ENCODE measurements at regions not wholly inside any gene's neighbourhood (a gene's known extent, or its start where the extent isn't known, plus 50 kb on each side); places are given as distances from the start of the nearest gene placed in this dataset.

GRCh38 chr4:20381005-20381404 is 129.3 kb downstream of the SLIT2 start:
- H3K36me3 Mint-ChIP-seq, result no peaks in the 10 kb centered on the region
- ATAC-seq (no peak), DNase-seq (no peak)
- no peaks in the 10 kb centered on the region for H3K27me3 ChIP-seq (ENCODE audit: control insufficient read depth in 2 of 2, insufficient read depth in 2 of 2, low read length in 2 of 2)
- H3K27ac ChIP-seq (ENCODE audit: low read depth, low read length), result no peak overlapping the region
- H3K9me3 Mint-ChIP-seq, result peaks cover 0 to 4% (median 0%) of the 10 kb centered on the region in 11 donors
- no peaks in the 10 kb centered on the region for H3K36me3 ChIP-seq (ENCODE audit: control insufficient read depth in 2 of 3, insufficient read depth in 3 of 3, low read length in 3 of 3)
- CTCF ChIA-PET, result no interaction called here
- no peak overlapping the region for H3K4me3 Mint-ChIP-seq
- no peaks in the 10 kb centered on the region for H3K4me1 Mint-ChIP-seq
- no peak overlapping the region for H3K27ac Mint-ChIP-seq
- no peak overlapping the region for H3K4me3 ChIP-seq (ENCODE audit: low read length)
- no peaks in the 10 kb centered on the region for H3K9me3 ChIP-seq (ENCODE audit: control insufficient read depth in 2 of 3, low read length in 3 of 3)
- intact Hi-C loops (cut with micrococcal nuclease), result no loop called here
- H3K27me3 Mint-ChIP-seq, result peaks cover 0 to 13% (median 5%) of the 10 kb centered on the region in 5 donors
- POLR2A ChIA-PET, result no interaction called here
- no peaks in the 10 kb centered on the region for H3K4me1 ChIP-seq (ENCODE audit: control insufficient read depth in 2 of 2, insufficient read depth in 2 of 2, low read length in 2 of 2)

GRCh38 chr4:20383283-20383682 is 131.6 kb downstream of the SLIT2 start:
- H3K9me3 Mint-ChIP-seq, result peaks cover 0 to 4% (median 0%) of the 10 kb centered on the region in 11 donors
- H3K36me3 ChIP-seq (ENCODE audit: control insufficient read depth in 2 of 3, insufficient read depth in 3 of 3, low read length in 3 of 3), result no peaks in the 10 kb centered on the region
- no peaks in the 10 kb centered on the region for H3K4me1 Mint-ChIP-seq
- H3K27ac ChIP-seq (ENCODE audit: low read depth, low read length), result no peak overlapping the region
- H3K36me3 Mint-ChIP-seq, result no peaks in the 10 kb centered on the region
- no peaks in the 10 kb centered on the region for H3K4me1 ChIP-seq (ENCODE audit: control insufficient read depth in 2 of 2, insufficient read depth in 2 of 2, low read length in 2 of 2)
- no peak overlapping the region for H3K4me3 Mint-ChIP-seq
- peaks cover 0 to 17% (median 5%) of the 10 kb centered on the region in 5 donors for H3K27me3 Mint-ChIP-seq
- H3K4me3 ChIP-seq (ENCODE audit: low read length), result no peak overlapping the region
- DNase-seq (no peak), ATAC-seq (no peak)
- ChIA-PET POLR2A (no interaction called here), CTCF (no interaction called here)
- H3K27ac Mint-ChIP-seq, result no peak overlapping the region
- intact Hi-C loops (cut with micrococcal nuclease), result no loop called here
- no peaks in the 10 kb centered on the region for H3K9me3 ChIP-seq (ENCODE audit: control insufficient read depth in 2 of 3, low read length in 3 of 3)
- no peaks in the 10 kb centered on the region for H3K27me3 ChIP-seq (ENCODE audit: control insufficient read depth in 2 of 2, insufficient read depth in 2 of 2, low read length in 2 of 2)

DNA sequence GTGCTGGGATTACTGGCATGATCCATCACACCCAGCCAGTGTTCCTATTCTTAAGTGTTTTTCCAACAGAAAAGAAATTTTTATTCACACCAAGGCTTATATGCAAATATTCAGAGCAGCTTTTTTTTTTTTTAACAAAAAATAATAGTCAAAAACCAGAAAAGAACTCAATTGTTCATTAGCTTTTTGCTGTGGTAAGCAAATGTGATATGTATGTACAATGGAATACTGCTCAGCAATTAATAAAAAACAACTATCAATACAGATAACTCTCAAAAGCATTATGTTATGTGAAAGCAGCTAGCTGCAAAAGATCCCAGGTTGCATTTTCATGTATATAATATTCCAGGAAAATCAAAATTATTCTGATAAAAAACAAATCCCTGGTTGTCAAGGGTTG is 132.3 kb downstream of the SLIT2 start:
- ChIA-PET CTCF (no interaction called here), POLR2A (no interaction called here)
- Mint-ChIP-seq H3K4me3 (no peak overlapping the region), H3K36me3 (no peaks in the 10 kb centered on the region), H3K4me1 (no peaks in the 10 kb centered on the region), H3K9me3 (peaks cover 0 to 4% (median 0%) of the 10 kb centered on the region in 11 donors), H3K27me3 (peaks cover 0 to 18% (median 5%) of the 10 kb centered on the region in 5 donors), H3K27ac (no peak overlapping the region)
- DNase-seq, result no peak
- Histone ChIP-seq H3K9me3 (ENCODE audit: control insufficient read depth in 2 of 3, low read length in 3 of 3) (no peaks in the 10 kb centered on the region), H3K4me3 (ENCODE audit: low read length) (no peak overlapping the region), H3K36me3 (ENCODE audit: control insufficient read depth in 2 of 3, insufficient read depth in 3 of 3, low read length in 3 of 3) (no peaks in the 10 kb centered on the region), H3K27me3 (ENCODE audit: control insufficient read depth in 2 of 2, insufficient read depth in 2 of 2, low read length in 2 of 2) (no peaks in the 10 kb centered on the region), H3K4me1 (ENCODE audit: control insufficient read depth in 2 of 2, insufficient read depth in 2 of 2, low read length in 2 of 2) (no peaks in the 10 kb centered on the region), H3K27ac (ENCODE audit: low read depth, low read length) (no peak overlapping the region)
- ATAC-seq, result no peak
- intact Hi-C loops (cut with micrococcal nuclease), result no loop called here

DNA sequence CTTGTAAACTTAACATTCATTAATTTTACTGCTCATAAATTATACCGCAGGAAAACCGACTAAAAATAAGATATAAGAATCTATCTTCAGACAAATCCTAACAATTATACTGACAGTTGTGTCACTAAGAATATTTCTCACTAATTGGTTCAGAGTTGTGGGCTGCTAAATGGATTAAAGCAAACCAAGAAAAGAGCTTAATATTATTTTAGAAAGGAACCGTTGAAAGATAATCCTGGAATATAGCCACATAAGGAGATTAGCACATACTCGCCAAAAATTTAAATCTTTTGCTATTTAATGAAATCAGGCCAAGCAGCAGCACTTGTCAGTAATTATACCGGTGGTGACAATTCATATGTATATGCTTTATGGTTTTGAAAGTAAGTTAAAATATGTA is 132.8 kb downstream of the SLIT2 start:
- no peak overlapping the region for H3K27ac Mint-ChIP-seq
- peaks cover 0 to 4% (median 0%) of the 10 kb centered on the region in 11 donors for H3K9me3 Mint-ChIP-seq
- Histone ChIP-seq H3K36me3 (ENCODE audit: control insufficient read depth in 2 of 3, insufficient read depth in 3 of 3, low read length in 3 of 3) (no peaks in the 10 kb centered on the region), H3K27me3 (ENCODE audit: control insufficient read depth in 2 of 2, insufficient read depth in 2 of 2, low read length in 2 of 2) (no peaks in the 10 kb centered on the region), H3K4me3 (ENCODE audit: low read length) (no peak overlapping the region), H3K9me3 (ENCODE audit: control insufficient read depth in 2 of 3, low read length in 3 of 3) (no peaks in the 10 kb centered on the region), H3K4me1 (ENCODE audit: control insufficient read depth in 2 of 2, insufficient read depth in 2 of 2, low read length in 2 of 2) (no peaks in the 10 kb centered on the region), H3K27ac (ENCODE audit: low read depth, low read length) (no peak overlapping the region)
- H3K4me1 Mint-ChIP-seq, result no peaks in the 10 kb centered on the region
- ChIA-PET POLR2A (interaction anchor here (0.6 kb wide), 1 partner anchor 1442 kb away, joined by 3 read pairs; no protein-coding TSS in a partner anchor), CTCF (no interaction called here)
- intact Hi-C loops (cut with micrococcal nuclease), result no loop called here
- H3K27me3 Mint-ChIP-seq, result peaks cover 0 to 18% (median 5%) of the 10 kb centered on the region in 5 donors
- ATAC-seq (no peak), DNase-seq (no peak)
- no peaks in the 10 kb centered on the region for H3K36me3 Mint-ChIP-seq
- no peak overlapping the region for H3K4me3 Mint-ChIP-seq

GRCh38 chr4:20386001-20386740 is 134.5 kb downstream of the SLIT2 start:
- Mint-ChIP-seq H3K36me3 (no peaks in the 10 kb centered on the region), H3K4me3 (no peak overlapping the region), H3K27me3 (peaks cover 0 to 10% (median 0%) of the 10 kb centered on the region in 5 donors), H3K27ac (no peak overlapping the region), H3K9me3 (peaks cover 0 to 4% (median 0%) of the 10 kb centered on the region in 11 donors), H3K4me1 (no peaks in the 10 kb centered on the region)
- DNase-seq, result no peak
- intact Hi-C loops (cut with micrococcal nuclease), result no loop called here
- Histone ChIP-seq H3K9me3 (ENCODE audit: control insufficient read depth in 2 of 3, low read length in 3 of 3) (no peaks in the 10 kb centered on the region), H3K27me3 (ENCODE audit: control insufficient read depth in 2 of 2, insufficient read depth in 2 of 2, low read length in 2 of 2) (no peaks in the 10 kb centered on the region), H3K27ac (ENCODE audit: low read depth, low read length) (no peak overlapping the region), H3K4me3 (ENCODE audit: low read length) (no peak overlapping the region), H3K36me3 (ENCODE audit: control insufficient read depth in 2 of 3, insufficient read depth in 3 of 3, low read length in 3 of 3) (no peaks in the 10 kb centered on the region), H3K4me1 (ENCODE audit: control insufficient read depth in 2 of 2, insufficient read depth in 2 of 2, low read length in 2 of 2) (no peaks in the 10 kb centered on the region)
- no peak for ATAC-seq
- ChIA-PET CTCF (no interaction called here), POLR2A (no interaction called here)

DNA sequence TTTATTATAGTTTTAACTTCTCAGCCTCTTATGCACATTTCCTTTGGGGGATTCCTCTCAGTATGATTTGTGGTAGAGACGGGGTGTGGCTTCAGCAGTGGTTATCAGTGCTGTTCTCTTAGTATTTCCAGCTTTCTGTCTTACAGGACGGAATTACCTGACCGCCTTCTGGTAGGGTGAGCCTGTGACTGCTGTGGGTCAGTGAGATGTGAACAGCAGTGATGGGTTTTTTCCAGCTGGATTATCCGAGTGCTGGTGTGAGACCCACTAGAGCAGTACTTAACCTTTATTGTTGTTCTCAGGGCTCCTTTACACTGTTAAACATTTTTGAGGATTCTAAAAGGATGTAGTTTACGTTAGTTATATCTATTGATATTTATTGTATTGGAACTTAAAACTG is 135.2 kb downstream of the SLIT2 start:
- Histone ChIP-seq H3K4me3 (ENCODE audit: low read length) (no peak overlapping the region), H3K36me3 (ENCODE audit: control insufficient read depth in 2 of 3, insufficient read depth in 3 of 3, low read length in 3 of 3) (no peaks in the 10 kb centered on the region), H3K4me1 (ENCODE audit: control insufficient read depth in 2 of 2, insufficient read depth in 2 of 2, low read length in 2 of 2) (no peaks in the 10 kb centered on the region), H3K9me3 (ENCODE audit: control insufficient read depth in 2 of 3, low read length in 3 of 3) (no peaks in the 10 kb centered on the region), H3K27ac (ENCODE audit: low read depth, low read length) (no peak overlapping the region), H3K27me3 (ENCODE audit: control insufficient read depth in 2 of 2, insufficient read depth in 2 of 2, low read length in 2 of 2) (no peaks in the 10 kb centered on the region)
- H3K4me3 Mint-ChIP-seq, result no peak overlapping the region
- H3K36me3 Mint-ChIP-seq, result no peaks in the 10 kb centered on the region
- H3K9me3 Mint-ChIP-seq, result peaks cover 0 to 4% (median 0%) of the 10 kb centered on the region in 11 donors
- CTCF ChIA-PET, result no interaction called here
- POLR2A ChIA-PET, result no interaction called here
- no peak for DNase-seq
- peaks cover 0 to 10% (median 0%) of the 10 kb centered on the region in 5 donors for H3K27me3 Mint-ChIP-seq
- no peaks in the 10 kb centered on the region for H3K4me1 Mint-ChIP-seq
- intact Hi-C loops (cut with micrococcal nuclease), result no loop called here
- no peak for ATAC-seq
- no peak overlapping the region for H3K27ac Mint-ChIP-seq

GRCh38 chr4:20391198-20391597 is 139.5 kb downstream of the SLIT2 start:
- Mint-ChIP-seq H3K27me3 (peaks cover 0 to 10% (median 0%) of the 10 kb centered on the region in 5 donors), H3K36me3 (no peaks in the 10 kb centered on the region), H3K4me1 (no peaks in the 10 kb centered on the region), H3K4me3 (no peak overlapping the region), H3K9me3 (peaks cover 0 to 4% (median 0%) of the 10 kb centered on the region in 11 donors), H3K27ac (no peak overlapping the region)
- ChIA-PET POLR2A (no interaction called here), CTCF (no interaction called here)
- H3K27ac ChIP-seq (ENCODE audit: low read depth, low read length), result no peak overlapping the region
- no peak for ATAC-seq
- no peaks in the 10 kb centered on the region for H3K4me1 ChIP-seq (ENCODE audit: control insufficient read depth in 2 of 2, insufficient read depth in 2 of 2, low read length in 2 of 2)
- H3K36me3 ChIP-seq (ENCODE audit: control insufficient read depth in 2 of 3, insufficient read depth in 3 of 3, low read length in 3 of 3), result no peaks in the 10 kb centered on the region
- H3K4me3 ChIP-seq (ENCODE audit: low read length), result no peak overlapping the region
- H3K27me3 ChIP-seq (ENCODE audit: control insufficient read depth in 2 of 2, insufficient read depth in 2 of 2, low read length in 2 of 2), result no peaks in the 10 kb centered on the region
- no peaks in the 10 kb centered on the region for H3K9me3 ChIP-seq (ENCODE audit: control insufficient read depth in 2 of 3, low read length in 3 of 3)
- intact Hi-C loops (cut with micrococcal nuclease), result no loop called here
- no peak for DNase-seq

Data from naive thymus-derived CD4-positive, alpha-beta T cell (primary cell).